SK-N-SH treated with all-trans-retinoic acid at 6 μM for 48 hours (cell line): ENCODE measurements at regions not wholly inside any gene's neighbourhood (a gene's known extent, or its start where the extent isn't known, plus 50 kb on each side); places are given as distances from the start of the nearest gene placed in this dataset.
A peak's percentile ranks its signal among the peaks of the same experiment; 100 is the strongest.

ENCODE experiments used
- ATAC-seq: fragments of 200-7000 bp; cut with Tn5 transposase; 3 replicates; pipeline ENCODE4 v1.9.1; 2020; ENCODE audit warnings: mild to moderate bottlenecking, moderate library complexity
- ARNTL ChIP-seq: fragments of 450-650 bp; formaldehyde crosslinking; IDR thresholded peaks from 2 replicates; pipeline ENCODE4 v1.5.0; 2020; ENCODE audit warnings: low read depth, mild to moderate bottlenecking, moderate library complexity, borderline replicate concordance
- BACH2 ChIP-seq: fragments of 250-450 bp; sonication (Bioruptor Pico); IDR thresholded peaks from 2 replicates; pipeline ENCODE4 v1.9.0; 2021; ENCODE audit warnings: mild to moderate bottlenecking, borderline replicate concordance
- CSDC2 ChIP-seq: fragments of 250-450 bp; sonication (Bioruptor Pico); IDR thresholded peaks from 2 replicates; pipeline ENCODE4 v1.5.0; 2020; ENCODE audit warnings: mild to moderate bottlenecking, moderate library complexity
- ESRRG ChIP-seq: fragments of 250-450 bp; sonication (Bioruptor Pico); IDR thresholded peaks from 2 replicates; pipeline ENCODE4 v1.6.1; 2021; ENCODE audit warnings: mild to moderate bottlenecking
- GLIS3 ChIP-seq: fragments of 250-450 bp; sonication (Bioruptor Pico); IDR thresholded peaks from 2 replicates; pipeline ENCODE4 v1.5.0; 2020; ENCODE audit warnings: mild to moderate bottlenecking, moderate library complexity
- ISL1 ChIP-seq: fragments of 250-450 bp; sonication (Bioruptor Pico); IDR thresholded peaks from 2 replicates; pipeline ENCODE4 v2.1.2; 2022; ENCODE audit warnings: mild to moderate bottlenecking, moderate library complexity
- OSR1 ChIP-seq: fragments of 250-450 bp; sonication (Bioruptor Pico); IDR thresholded peaks from 2 replicates; pipeline ENCODE4 v1.8.0; 2022; ENCODE audit warnings: moderate library complexity, mild to moderate bottlenecking, inconsistent platforms
- RARB ChIP-seq: fragments of 250-450 bp; sonication (Bioruptor Pico); IDR thresholded peaks from 2 replicates; pipeline ENCODE4 v1.8.0; 2021; ENCODE audit warnings: mild to moderate bottlenecking, moderate library complexity
- SNAI2 ChIP-seq: fragments of 250-450 bp; sonication (Bioruptor Pico); IDR thresholded peaks from 2 replicates; pipeline ENCODE4 v1.5.0; 2020; ENCODE audit warnings: mild to moderate bottlenecking, moderate library complexity
- TCF4 ChIP-seq: fragments of 250-450 bp; sonication (Bioruptor Pico); IDR thresholded peaks from 2 replicates; pipeline ENCODE4 v1.8.0; 2021; ENCODE audit warnings: mild to moderate bottlenecking, moderate library complexity, borderline replicate concordance
- TOX ChIP-seq: fragments of 250-450 bp; sonication (Bioruptor Pico); IDR thresholded peaks from 2 replicates; pipeline ENCODE4 v1.8.0; 2021; ENCODE audit warnings: mild to moderate bottlenecking, moderate library complexity, borderline replicate concordance
- ZC3H10 ChIP-seq: fragments of 250-450 bp; sonication (Bioruptor Pico); IDR thresholded peaks from 2 replicates; pipeline ENCODE4 v1.5.1; 2021; ENCODE audit warnings: mild to moderate bottlenecking, moderate library complexity
- ZFP30 ChIP-seq: fragments of 450-650 bp; formaldehyde crosslinking; IDR thresholded peaks from 2 replicates; pipeline ENCODE4 v1.5.0; 2022; ENCODE audit warnings: mild to moderate bottlenecking, moderate library complexity
- ZNF565 ChIP-seq: fragments of 450-650 bp; formaldehyde crosslinking; conservative IDR thresholded peaks from 2 replicates; pipeline ENCODE4 v1.5.0; 2020; ENCODE audit warnings: low read depth, mild to moderate bottlenecking, moderate library complexity
- ZNF70 ChIP-seq: fragments of 450-650 bp; formaldehyde crosslinking; IDR thresholded peaks from 2 replicates; pipeline ENCODE4 v1.5.0; 2020; ENCODE audit warnings: mild to moderate bottlenecking, moderate library complexity
- ZNF8 ChIP-seq: fragments of 450-650 bp; formaldehyde crosslinking; IDR thresholded peaks from 2 replicates; pipeline ENCODE4 v1.5.0; 2020; ENCODE audit warnings: mild to moderate bottlenecking, moderate library complexity
- TF ChIP-seq, protein P1 (sequence below): fragments of 250-450 bp; sonication (Bioruptor Pico); IDR thresholded peaks from 2 replicates; pipeline ENCODE4 v1.5.1; 2020; ENCODE audit warnings: low read depth, mild to moderate bottlenecking, moderate library complexity
- TF ChIP-seq, protein P2 (sequence below): fragments of 250-450 bp; sonication (Bioruptor Pico); IDR thresholded peaks from 2 replicates; pipeline ENCODE4 v1.8.0; 2021; ENCODE audit warnings: low read depth, mild to moderate bottlenecking, moderate library complexity, borderline replicate concordance
- TF ChIP-seq, protein P3 (sequence below): fragments of 250-450 bp; sonication (Bioruptor Pico); IDR thresholded peaks from 2 replicates; pipeline ENCODE4 v1.8.0; 2020; ENCODE audit warnings: mild to moderate bottlenecking, moderate library complexity, borderline replicate concordance
- TF ChIP-seq, protein P4 (sequence below): fragments of 250-450 bp; sonication (Bioruptor Pico); IDR thresholded peaks from 2 replicates; pipeline ENCODE4 v1.5.1; 2021; ENCODE audit warnings: mild to moderate bottlenecking, moderate library complexity

DNA sequence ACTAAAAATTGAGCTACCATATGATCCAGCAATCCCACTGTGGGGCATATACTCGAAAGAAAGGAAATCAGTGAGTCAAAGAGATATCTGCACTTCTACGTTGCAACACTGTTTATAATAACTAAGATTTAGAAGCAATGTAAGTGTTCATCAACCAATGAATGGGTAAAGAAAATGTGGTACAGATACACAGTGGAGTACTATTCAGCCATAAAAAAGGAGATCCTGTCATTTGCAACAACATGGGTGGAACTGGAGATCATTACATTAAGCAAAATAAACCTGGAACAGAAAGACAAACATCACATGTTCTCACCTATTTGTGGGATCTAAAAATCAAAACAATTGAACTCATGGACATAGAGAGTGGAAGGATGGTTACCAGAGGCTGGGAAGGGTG, 385.0 kb upstream of the TRIB2 start:
- no peak for TF ChIP-seq ZC3H10
- TF ChIP-seq ESRRG (CRISPR knock-in tag): no peak
- 0 out of 2 replicates have a peak, but pooled peaks have one; percentile 31 for TF ChIP-seq ZNF8 (CRISPR knock-in tag)
- TF ChIP-seq, protein P1, sequence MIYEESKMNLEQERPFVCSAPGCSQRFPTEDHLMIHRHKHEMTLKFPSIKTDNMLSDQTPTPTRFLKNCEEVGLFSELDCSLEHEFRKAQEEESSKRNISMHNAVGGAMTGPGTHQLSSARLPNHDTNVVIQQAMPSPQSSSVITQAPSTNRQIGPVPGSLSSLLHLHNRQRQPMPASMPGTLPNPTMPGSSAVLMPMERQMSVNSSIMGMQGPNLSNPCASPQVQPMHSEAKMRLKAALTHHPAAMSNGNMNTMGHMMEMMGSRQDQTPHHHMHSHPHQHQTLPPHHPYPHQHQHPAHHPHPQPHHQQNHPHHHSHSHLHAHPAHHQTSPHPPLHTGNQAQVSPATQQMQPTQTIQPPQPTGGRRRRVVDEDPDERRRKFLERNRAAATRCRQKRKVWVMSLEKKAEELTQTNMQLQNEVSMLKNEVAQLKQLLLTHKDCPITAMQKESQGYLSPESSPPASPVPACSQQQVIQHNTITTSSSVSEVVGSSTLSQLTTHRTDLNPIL (CRISPR knock-in tag): no peak
- no peak for TF ChIP-seq ARNTL (CRISPR knock-in tag)

DNA sequence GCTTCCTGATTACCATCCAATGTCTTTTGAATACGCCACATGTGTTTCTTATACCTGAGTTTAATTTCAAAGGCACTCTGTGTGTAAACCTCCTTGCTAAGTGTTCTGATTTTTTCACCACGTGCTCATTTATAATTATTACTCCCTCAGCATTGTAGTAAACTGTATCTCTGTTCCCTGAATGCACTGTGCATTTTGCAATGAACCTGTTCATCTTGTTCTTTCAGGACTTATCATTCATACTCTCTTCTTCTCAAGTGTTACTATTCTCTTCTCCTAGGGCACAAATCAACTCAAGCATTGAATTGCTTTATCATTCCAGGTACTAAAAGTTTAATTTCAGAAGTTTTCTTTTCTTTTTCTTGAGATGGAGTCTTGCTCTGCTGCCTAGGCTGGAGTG, 383.4 kb upstream of the TRIB2 start:
- no peak for ATAC-seq
- TF ChIP-seq, protein P2, sequence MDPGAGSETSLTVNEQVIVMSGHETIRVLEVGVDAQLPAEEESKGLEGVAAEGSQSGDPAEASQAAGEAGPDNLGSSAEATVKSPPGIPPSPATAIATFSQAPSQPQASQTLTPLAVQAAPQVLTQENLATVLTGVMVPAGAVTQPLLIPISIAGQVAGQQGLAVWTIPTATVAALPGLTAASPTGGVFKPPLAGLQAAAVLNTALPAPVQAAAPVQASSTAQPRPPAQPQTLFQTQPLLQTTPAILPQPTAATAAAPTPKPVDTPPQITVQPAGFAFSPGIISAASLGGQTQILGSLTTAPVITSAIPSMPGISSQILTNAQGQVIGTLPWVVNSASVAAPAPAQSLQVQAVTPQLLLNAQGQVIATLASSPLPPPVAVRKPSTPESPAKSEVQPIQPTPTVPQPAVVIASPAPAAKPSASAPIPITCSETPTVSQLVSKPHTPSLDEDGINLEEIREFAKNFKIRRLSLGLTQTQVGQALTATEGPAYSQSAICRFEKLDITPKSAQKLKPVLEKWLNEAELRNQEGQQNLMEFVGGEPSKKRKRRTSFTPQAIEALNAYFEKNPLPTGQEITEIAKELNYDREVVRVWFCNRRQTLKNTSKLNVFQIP (CRISPR knock-in tag): no peak
- TF ChIP-seq ZNF70 (CRISPR knock-in tag) (no peak), ARNTL (CRISPR knock-in tag) (no peak), ZC3H10 (no peak), ZFP30 (CRISPR knock-in tag) (no peak), ISL1 (CRISPR knock-in tag) (no peak)
- TF ChIP-seq, protein P3, sequence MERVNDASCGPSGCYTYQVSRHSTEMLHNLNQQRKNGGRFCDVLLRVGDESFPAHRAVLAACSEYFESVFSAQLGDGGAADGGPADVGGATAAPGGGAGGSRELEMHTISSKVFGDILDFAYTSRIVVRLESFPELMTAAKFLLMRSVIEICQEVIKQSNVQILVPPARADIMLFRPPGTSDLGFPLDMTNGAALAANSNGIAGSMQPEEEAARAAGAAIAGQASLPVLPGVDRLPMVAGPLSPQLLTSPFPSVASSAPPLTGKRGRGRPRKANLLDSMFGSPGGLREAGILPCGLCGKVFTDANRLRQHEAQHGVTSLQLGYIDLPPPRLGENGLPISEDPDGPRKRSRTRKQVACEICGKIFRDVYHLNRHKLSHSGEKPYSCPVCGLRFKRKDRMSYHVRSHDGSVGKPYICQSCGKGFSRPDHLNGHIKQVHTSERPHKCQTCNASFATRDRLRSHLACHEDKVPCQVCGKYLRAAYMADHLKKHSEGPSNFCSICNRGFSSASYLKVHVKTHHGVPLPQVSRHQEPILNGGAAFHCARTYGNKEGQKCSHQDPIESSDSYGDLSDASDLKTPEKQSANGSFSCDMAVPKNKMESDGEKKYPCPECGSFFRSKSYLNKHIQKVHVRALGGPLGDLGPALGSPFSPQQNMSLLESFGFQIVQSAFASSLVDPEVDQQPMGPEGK (CRISPR knock-in tag): no peak
- TF ChIP-seq, protein P4, sequence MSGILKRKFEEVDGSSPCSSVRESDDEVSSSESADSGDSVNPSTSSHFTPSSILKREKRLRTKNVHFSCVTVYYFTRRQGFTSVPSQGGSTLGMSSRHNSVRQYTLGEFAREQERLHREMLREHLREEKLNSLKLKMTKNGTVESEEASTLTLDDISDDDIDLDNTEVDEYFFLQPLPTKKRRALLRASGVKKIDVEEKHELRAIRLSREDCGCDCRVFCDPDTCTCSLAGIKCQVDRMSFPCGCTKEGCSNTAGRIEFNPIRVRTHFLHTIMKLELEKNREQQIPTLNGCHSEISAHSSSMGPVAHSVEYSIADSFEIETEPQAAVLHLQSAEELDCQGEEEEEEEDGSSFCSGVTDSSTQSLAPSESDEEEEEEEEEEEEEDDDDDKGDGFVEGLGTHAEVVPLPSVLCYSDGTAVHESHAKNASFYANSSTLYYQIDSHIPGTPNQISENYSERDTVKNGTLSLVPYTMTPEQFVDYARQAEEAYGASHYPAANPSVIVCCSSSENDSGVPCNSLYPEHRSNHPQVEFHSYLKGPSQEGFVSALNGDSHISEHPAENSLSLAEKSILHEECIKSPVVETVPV: no peak
- TF ChIP-seq, all 23 proteins: peak for 0

More for the DNA sequence above, 385.0 kb upstream of the TRIB2 start:
- no peak for ATAC-seq

DNA sequence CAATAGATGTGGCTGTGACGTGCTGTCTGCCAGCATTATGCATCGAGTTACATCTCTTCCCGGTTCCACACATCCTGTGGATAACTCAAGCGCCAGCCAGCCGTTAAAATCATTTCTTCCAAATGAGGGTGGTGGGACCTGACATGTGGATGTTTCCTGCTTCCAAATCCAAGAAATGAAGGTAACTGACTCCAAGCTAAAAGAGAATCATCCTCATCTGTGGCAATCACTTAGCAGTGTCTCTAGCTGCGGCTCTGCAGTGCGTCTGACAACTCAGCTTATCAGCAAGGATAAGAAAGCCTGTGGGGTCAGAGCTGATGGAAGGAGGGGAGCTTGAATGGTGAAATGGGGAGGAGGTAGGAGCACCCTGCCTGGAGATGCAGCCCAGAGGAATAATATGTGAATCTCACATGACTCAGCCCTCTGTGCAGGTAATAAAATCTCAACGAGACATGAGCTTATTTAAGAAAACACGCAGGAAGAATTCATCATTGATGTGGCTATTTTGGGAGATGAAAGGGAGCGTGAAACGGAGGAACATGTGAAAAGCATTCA, 382.2 kb upstream of the TRIB2 start:
- no peak for ATAC-seq
- TF ChIP-seq BACH2: no peak
- TF ChIP-seq, protein P1 (CRISPR knock-in tag): no peak
- TF ChIP-seq ZNF565 (CRISPR knock-in tag): no peak
- no peak for TF ChIP-seq ZNF70 (CRISPR knock-in tag)
- no peak for TF ChIP-seq ZC3H10
- TF ChIP-seq TCF4 (CRISPR knock-in tag): no peak
- TF ChIP-seq TOX (CRISPR knock-in tag): no peak
- TF ChIP-seq, protein P2 (CRISPR knock-in tag): no peak
- no peak for TF ChIP-seq ZFP30 (CRISPR knock-in tag)
- TF ChIP-seq ESRRG (CRISPR knock-in tag): no peak
- TF ChIP-seq ARNTL (CRISPR knock-in tag): no peak

DNA sequence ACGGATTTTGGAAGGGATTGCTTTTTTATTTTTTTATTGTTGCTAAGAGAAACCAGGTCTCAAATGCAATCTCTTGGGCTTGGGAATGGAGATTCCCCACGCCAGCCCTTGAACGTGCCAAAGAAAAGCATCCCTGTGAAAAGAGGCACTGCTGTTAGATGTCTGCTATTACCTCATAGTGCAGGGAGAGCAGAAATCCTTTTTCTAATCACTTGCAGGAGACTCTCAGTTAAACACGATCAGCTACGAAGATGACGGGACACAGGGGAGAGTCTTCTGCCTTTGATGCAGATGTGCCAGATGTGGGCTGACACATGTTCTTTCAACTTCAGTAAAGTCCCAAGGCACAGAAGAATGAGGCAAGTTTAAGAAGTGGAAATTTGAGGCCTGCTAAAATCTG, 381.6 kb upstream of the TRIB2 start:
- TF ChIP-seq ZC3H10 (no peak), ZNF70 (CRISPR knock-in tag) (no peak), TCF4 (CRISPR knock-in tag) (no peak), ESRRG (CRISPR knock-in tag) (no peak), ZFP30 (CRISPR knock-in tag) (no peak), RARB (CRISPR knock-in tag) (no peak), CSDC2 (CRISPR knock-in tag) (no peak), SNAI2 (CRISPR knock-in tag) (no peak), ZNF565 (CRISPR knock-in tag) (no peak), GLIS3 (CRISPR knock-in tag) (no peak), OSR1 (no peak), ARNTL (CRISPR knock-in tag) (no peak)
- TF ChIP-seq, protein P3 (CRISPR knock-in tag): no peak
- ATAC-seq: no peak
